PC-9 (cell line): ENCODE measurements at regions not wholly inside any gene's neighbourhood (a gene's known extent, or its start where the extent isn't known, plus 50 kb on each side); places are given as distances from the start of the nearest gene placed in this dataset.
"Not testable (repeated sequence)": the region's sequence is repeated elsewhere in the genome, so short reads cannot be mapped to it uniquely, and the experiment has no call there.

Experiments
- BruUV-seq: library from RNA; stranded (reverse); fragments of 400-500 nt; replicated peaks from 2 replicates; lab custom pipeline; 2021; lab: Mats Ljungman, UMichigan
- CTCF ChIA-PET: fragments of 300-600 bp; sonication (Branson Sonifier 250); formaldehyde crosslinking; loops from one replicate; lab custom pipeline; 2022; ENCODE audit warnings: antibody characterized with exemption; lab: Charles Lee
- POLR2A ChIA-PET: fragments of 300-600 bp; sonication (Branson Sonifier 250); formaldehyde crosslinking; loops from one replicate; lab custom pipeline; 2022; ENCODE audit warnings: antibody characterized with exemption; ENCODE audit not compliant: unreplicated experiment; lab: Charles Lee
- DNase-seq, 2 experiments: peaks; one replicate each; pipeline versions ENCODE4 v3.0.0 to v3.0.0-alpha.2; 2015 to 2022; ENCODE audit warnings: mixed read lengths in 1 of 2
- H2AFZ ChIP-seq: fragments of 200-600 bp; sonication (generic); 2 replicates; pipeline ENCODE4 v1.8.1; 2017; ENCODE audit warnings: antibody characterized with exemption
- H3F3A ChIP-seq: fragments of 200-600 bp; sonication (generic); 2 replicates; pipeline ENCODE4 v1.8.1; 2017; ENCODE audit warnings: antibody characterized with exemption, mild to moderate bottlenecking, low read depth; ENCODE audit not compliant: insufficient read depth
- H3K27ac ChIP-seq: fragments of 200-600 bp; sonication (generic); 2 replicates; pipeline ENCODE4 v1.6.1; 2016; ENCODE audit warnings: mixed run types
- H3K27me3 ChIP-seq: fragments of 200-600 bp; sonication (generic); 2 replicates; pipeline ENCODE4 v1.6.1; 2016; ENCODE audit warnings: low read depth, mixed run types; ENCODE audit not compliant: insufficient read depth
- H3K36me3 ChIP-seq: fragments of 200-600 bp; sonication (generic); 2 replicates; pipeline ENCODE4 v1.6.1; 2016; ENCODE audit warnings: low read depth, mixed run types
- H3K4me1 ChIP-seq: fragments of 200-600 bp; sonication (generic); replicated peaks from 2 replicates; pipeline ENCODE4 v1.6.1; 2016; ENCODE audit warnings: mixed run types; ENCODE audit not compliant: insufficient read depth
- H3K4me2 ChIP-seq: fragments of 200-600 bp; sonication (generic); 2 replicates; pipeline ENCODE4 v1.6.1; 2017; ENCODE audit warnings: mixed run types
- H3K4me3 ChIP-seq: fragments of 200-600 bp; sonication (generic); 2 replicates; pipeline ENCODE4 v1.6.1; 2016; ENCODE audit warnings: mixed run types
- H3K79me2 ChIP-seq: fragments of 200-600 bp; sonication (generic); 2 replicates; pipeline ENCODE4 v1.6.1; 2017; ENCODE audit warnings: low read depth, mixed run types
- H3K9me2 ChIP-seq: fragments of 200-600 bp; sonication (generic); 2 replicates; pipeline ENCODE4 v1.8.1; 2017; ENCODE audit warnings: mild to moderate bottlenecking; ENCODE audit not compliant: insufficient read depth
- H3K9me3 ChIP-seq: fragments of 200-600 bp; sonication (generic); 2 replicates; pipeline ENCODE4 v1.8.1; 2016; ENCODE audit warnings: low read depth; ENCODE audit not compliant: insufficient read depth
- H4K20me1 ChIP-seq: fragments of 200-600 bp; sonication (generic); 2 replicates; pipeline ENCODE4 v1.8.1; 2017; ENCODE audit not compliant: insufficient read depth
- CTCF ChIP-seq: fragments of 200-600 bp; sonication (generic); conservative IDR thresholded peaks from 2 replicates; pipeline ENCODE4 v1.6.1; 2017; ENCODE audit warnings: mixed run types, antibody characterized with exemption, mild to moderate bottlenecking, moderate library complexity
- EZH2 ChIP-seq: fragments of 200-600 bp; sonication (generic); IDR thresholded peaks from 2 replicates; pipeline ENCODE4 v1.8.0; 2017; ENCODE audit warnings: antibody characterized with exemption, low read depth
- intact Hi-C: fragments of 100-400 bp; cut with micrococcal nuclease; formaldehyde crosslinking; loops from one replicate; pipeline ENCODE4 v1.10.0; 2022; ENCODE audit not compliant: unreplicated experiment

GRCh38 chr19:31037286-31037980, 311.8 kb downstream of the TSHZ3 start:
- no peaks in the 10 kb centered on the region for H3K4me1 ChIP-seq
- ChIA-PET CTCF (no interaction called here), POLR2A (no interaction called here)
- H4K20me1 ChIP-seq, result no peaks in the 10 kb centered on the region
- no peaks in the 10 kb centered on the region for H3K9me2 ChIP-seq
- TF ChIP-seq CTCF, result no peak
- TF ChIP-seq EZH2, result no peak
- no peaks in the 10 kb centered on the region for H3F3A ChIP-seq
- H3K4me3 ChIP-seq, result no peak overlapping the region
- no peak overlapping the region for H3K27ac ChIP-seq
- no peaks in the 10 kb centered on the region for H3K9me3 ChIP-seq
- H3K79me2 ChIP-seq, result no peaks in the 10 kb centered on the region
- no peak overlapping the region for H2AFZ ChIP-seq
- H3K36me3 ChIP-seq, result no peaks in the 10 kb centered on the region
- BruUV-seq, result no TSS peak
- intact Hi-C loops, result no loop called here
- H3K27me3 ChIP-seq, result no peaks in the 10 kb centered on the region
- H3K4me2 ChIP-seq, result no peak overlapping the region
- no peak for DNase-seq

GRCh38 chr19:31031455-31031854, 317.8 kb downstream of the TSHZ3 start:
- H3K79me2 ChIP-seq, H4K20me1 ChIP-seq, H3K4me1 ChIP-seq, POLR2A ChIA-PET, H2AFZ ChIP-seq, H3K9me2 ChIP-seq, H3F3A ChIP-seq, DNase-seq, H3K9me3 ChIP-seq, CTCF ChIA-PET, H3K36me3 ChIP-seq, H3K4me3 ChIP-seq, H3K27me3 ChIP-seq, intact Hi-C loops, BruUV-seq, H3K27ac ChIP-seq, H3K4me2 ChIP-seq: not testable (repeated sequence)

GRCh38 chr19:31023038-31023437, 326.2 kb downstream of the TSHZ3 start:
- CTCF ChIA-PET, result no interaction called here
- BruUV-seq, result no TSS peak

More at GRCh38 chr19:31023038-31023437, 326.2 kb downstream of the TSHZ3 start:
- Histone ChIP-seq H3K4me2 (no peak overlapping the region), H3K4me1 (no peaks in the 10 kb centered on the region), H3K79me2 (no peaks in the 10 kb centered on the region), H3K36me3 (no peaks in the 10 kb centered on the region), H3K9me3 (no peaks in the 10 kb centered on the region), H2AFZ (no peak overlapping the region), H3F3A (no peaks in the 10 kb centered on the region), H3K27me3 (no peaks in the 10 kb centered on the region), H3K4me3 (no peak overlapping the region), H3K27ac (no peak overlapping the region), H4K20me1 (no peaks in the 10 kb centered on the region), H3K9me2 (no peaks in the 10 kb centered on the region)
- TF ChIP-seq EZH2 (no peak), CTCF (no peak)
- intact Hi-C loops, result no loop called here
- POLR2A ChIA-PET, result no interaction called here
- DNase-seq, result no peak
